ENCODE measurements at regions not wholly inside any gene's neighbourhood (a gene's known extent, or its start where the extent isn't known, plus 50 kb on each side); places are given as distances from the start of the nearest gene placed in this dataset.

GRCh38 chr2:3065928-3066327 lies 311.7 kb downstream of the EIPR1 start:
- H3K4me2 ChIP-seq (ENCODE audit: insufficient read depth, low read length): no peak overlapping the region
- no peaks in the 10 kb centered on the region for H3K36me3 ChIP-seq (ENCODE audit: insufficient read depth, low read length)
- no peaks in the 10 kb centered on the region for H3K4me1 ChIP-seq (ENCODE audit: insufficient read depth, low read length)
- H3K27ac ChIP-seq (ENCODE audit: low read depth, low read length): no peak overlapping the region
- peaks cover 5% of the 10 kb centered on the region for H3K9me3 ChIP-seq (ENCODE audit: low read depth, low read length)
- no peaks in the 10 kb centered on the region for H4K20me1 ChIP-seq (ENCODE audit: insufficient read depth, low read length)
- TF ChIP-seq, protein P1, sequence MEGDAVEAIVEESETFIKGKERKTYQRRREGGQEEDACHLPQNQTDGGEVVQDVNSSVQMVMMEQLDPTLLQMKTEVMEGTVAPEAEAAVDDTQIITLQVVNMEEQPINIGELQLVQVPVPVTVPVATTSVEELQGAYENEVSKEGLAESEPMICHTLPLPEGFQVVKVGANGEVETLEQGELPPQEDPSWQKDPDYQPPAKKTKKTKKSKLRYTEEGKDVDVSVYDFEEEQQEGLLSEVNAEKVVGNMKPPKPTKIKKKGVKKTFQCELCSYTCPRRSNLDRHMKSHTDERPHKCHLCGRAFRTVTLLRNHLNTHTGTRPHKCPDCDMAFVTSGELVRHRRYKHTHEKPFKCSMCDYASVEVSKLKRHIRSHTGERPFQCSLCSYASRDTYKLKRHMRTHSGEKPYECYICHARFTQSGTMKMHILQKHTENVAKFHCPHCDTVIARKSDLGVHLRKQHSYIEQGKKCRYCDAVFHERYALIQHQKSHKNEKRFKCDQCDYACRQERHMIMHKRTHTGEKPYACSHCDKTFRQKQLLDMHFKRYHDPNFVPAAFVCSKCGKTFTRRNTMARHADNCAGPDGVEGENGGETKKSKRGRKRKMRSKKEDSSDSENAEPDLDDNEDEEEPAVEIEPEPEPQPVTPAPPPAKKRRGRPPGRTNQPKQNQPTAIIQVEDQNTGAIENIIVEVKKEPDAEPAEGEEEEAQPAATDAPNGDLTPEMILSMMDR (IDR thresholded peaks at IDR 0.05; ENCODE audit: extremely low read depth, low read depth, low read length): no peak
- H3K79me2 ChIP-seq (ENCODE audit: insufficient read depth, low read length): no peaks in the 10 kb centered on the region
- no peak for DNase-seq (ENCODE audit: insufficient read length, low spot score, missing footprints)
- H3K27me3 ChIP-seq (ENCODE audit: insufficient read depth, low read length): no peaks in the 10 kb centered on the region
- no peak overlapping the region for H2AFZ ChIP-seq (ENCODE audit: low read length)
- H3K4me3 ChIP-seq (ENCODE audit: insufficient read depth, low read length): no peak overlapping the region

- peaks cover 5% of the 10 kb centered on the region for H3K9me3 ChIP-seq (ENCODE audit: low read depth, low read length)
- no peaks in the 10 kb centered on the region for H3K36me3 ChIP-seq (ENCODE audit: insufficient read depth, low read length)
- TF ChIP-seq, protein P1 (IDR thresholded peaks at IDR 0.05; ENCODE audit: extremely low read depth, low read depth, low read length): no peak
- no peak for DNase-seq (ENCODE audit: insufficient read length, low spot score, missing footprints)
- no peaks in the 10 kb centered on the region for H3K79me2 ChIP-seq (ENCODE audit: insufficient read depth, low read length)
- H3K4me1 ChIP-seq (ENCODE audit: insufficient read depth, low read length): no peaks in the 10 kb centered on the region
- no peak overlapping the region for H3K4me2 ChIP-seq (ENCODE audit: insufficient read depth, low read length)
- no peak overlapping the region for H3K27ac ChIP-seq (ENCODE audit: low read depth, low read length)
- H2AFZ ChIP-seq (ENCODE audit: low read length): no peak overlapping the region
- H4K20me1 ChIP-seq (ENCODE audit: insufficient read depth, low read length): no peaks in the 10 kb centered on the region
- no peaks in the 10 kb centered on the region for H3K27me3 ChIP-seq (ENCODE audit: insufficient read depth, low read length)
- H3K4me3 ChIP-seq (ENCODE audit: insufficient read depth, low read length): no peak overlapping the region
Measured at GRCh38 chr2:3062476-3063260, 314.9 kb downstream of the EIPR1 start.

DNA sequence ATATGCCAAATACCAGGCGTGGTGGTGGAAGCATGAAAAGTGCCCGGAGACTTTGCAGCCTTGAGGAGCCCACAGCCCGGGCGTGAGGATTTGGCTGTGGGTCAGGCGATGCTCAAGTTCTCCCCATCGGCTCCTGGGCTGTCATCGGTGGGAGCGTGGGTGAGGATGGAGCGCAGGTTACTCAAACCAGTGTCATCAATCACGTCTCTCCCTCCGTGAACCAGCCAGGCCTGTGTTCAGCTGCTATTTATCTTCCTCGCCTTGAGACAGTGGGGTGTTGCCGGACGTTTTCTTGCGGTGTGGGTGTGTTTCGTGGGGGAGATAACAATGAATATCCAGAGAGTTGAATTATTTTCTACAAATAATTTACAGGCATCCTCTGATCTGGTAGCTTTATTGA lies 317.6 kb downstream of the EIPR1 start:
- H3K36me3 ChIP-seq (ENCODE audit: insufficient read depth, low read length): no peaks in the 10 kb centered on the region
- no peaks in the 10 kb centered on the region for H3K4me1 ChIP-seq (ENCODE audit: insufficient read depth, low read length)
- no peak overlapping the region for H3K27ac ChIP-seq (ENCODE audit: low read depth, low read length)
- peaks cover 5% of the 10 kb centered on the region for H3K9me3 ChIP-seq (ENCODE audit: low read depth, low read length)
- no peaks in the 10 kb centered on the region for H4K20me1 ChIP-seq (ENCODE audit: insufficient read depth, low read length)
- no peak overlapping the region for H3K4me2 ChIP-seq (ENCODE audit: insufficient read depth, low read length)
- no peak for DNase-seq (ENCODE audit: insufficient read length, low spot score, missing footprints)
- no peaks in the 10 kb centered on the region for H3K79me2 ChIP-seq (ENCODE audit: insufficient read depth, low read length)
- no peak overlapping the region for H2AFZ ChIP-seq (ENCODE audit: low read length)
- TF ChIP-seq, protein P1 (IDR thresholded peaks at IDR 0.05; ENCODE audit: extremely low read depth, low read depth, low read length): no peak
- no peak overlapping the region for H3K4me3 ChIP-seq (ENCODE audit: insufficient read depth, low read length)
- no peaks in the 10 kb centered on the region for H3K27me3 ChIP-seq (ENCODE audit: insufficient read depth, low read length)

DNA sequence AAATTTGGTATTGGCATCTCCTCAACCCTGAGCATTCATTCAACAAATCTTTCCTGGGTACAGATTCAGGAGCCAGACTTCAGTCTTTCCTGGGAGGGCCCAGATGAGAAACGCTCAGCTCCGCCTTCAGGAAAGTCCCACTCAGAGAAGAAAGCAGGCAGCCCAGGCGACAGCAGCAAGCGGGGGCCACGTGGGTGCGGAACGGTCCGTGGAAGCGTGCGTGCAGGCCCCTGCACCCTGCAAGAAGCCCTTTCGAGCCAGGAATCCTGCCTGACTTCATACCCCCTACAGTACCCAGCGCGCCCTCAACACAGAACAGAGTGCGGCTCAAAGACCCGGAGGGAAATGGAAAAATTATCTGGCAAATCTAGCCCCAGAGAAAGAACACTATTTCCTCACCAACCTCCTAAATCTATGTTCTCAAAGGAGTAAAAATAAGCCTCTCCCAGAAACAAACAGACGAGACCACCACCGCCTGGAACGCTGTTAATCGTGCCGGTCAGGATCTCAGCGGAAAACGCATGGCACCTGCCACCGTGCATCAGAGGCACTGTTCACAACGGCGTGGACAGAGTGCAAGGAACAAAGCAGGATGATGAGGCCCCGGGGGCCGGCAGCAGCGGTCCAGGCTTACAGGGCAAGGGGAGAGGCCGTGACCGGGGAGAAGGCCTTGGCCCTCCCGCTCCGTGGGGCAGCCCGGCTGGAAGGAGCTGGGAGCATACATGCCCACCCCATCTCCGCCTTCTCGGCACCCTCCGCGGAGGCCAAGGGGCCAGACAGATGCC lies 318.3 kb downstream of the EIPR1 start:
- H3K79me2 ChIP-seq (ENCODE audit: insufficient read depth, low read length): no peaks in the 10 kb centered on the region
- no peaks in the 10 kb centered on the region for H3K36me3 ChIP-seq (ENCODE audit: insufficient read depth, low read length)
- no peaks in the 10 kb centered on the region for H3K27me3 ChIP-seq (ENCODE audit: insufficient read depth, low read length)
- no peaks in the 10 kb centered on the region for H4K20me1 ChIP-seq (ENCODE audit: insufficient read depth, low read length)
- no peak overlapping the region for H2AFZ ChIP-seq (ENCODE audit: low read length)
- no peak overlapping the region for H3K4me2 ChIP-seq (ENCODE audit: insufficient read depth, low read length)
- no peak overlapping the region for H3K27ac ChIP-seq (ENCODE audit: low read depth, low read length)
- TF ChIP-seq, protein P1 (IDR thresholded peaks at IDR 0.05; ENCODE audit: extremely low read depth, low read depth, low read length): no peak
- no peaks in the 10 kb centered on the region for H3K4me1 ChIP-seq (ENCODE audit: insufficient read depth, low read length)
- DNase-seq (ENCODE audit: insufficient read length, low spot score, missing footprints): no peak
- H3K4me3 ChIP-seq (ENCODE audit: insufficient read depth, low read length): no peak overlapping the region
- peaks cover 4% of the 10 kb centered on the region for H3K9me3 ChIP-seq (ENCODE audit: low read depth, low read length)

All from osteoblast (primary cell).